Colonic mucosa (tissue), 4 donors: ENCODE measurements at regions not wholly inside any gene's neighbourhood (a gene's known extent, or its start where the extent isn't known, plus 50 kb on each side); places are given as distances from the start of the nearest gene placed in this dataset.

Experiments
- DNase-seq: peaks from one replicate; pipeline ENCODE4 v3.0.0-alpha.2; 2020
- H3K27ac ChIP-seq: fragments of 200-600 bp; one replicate; pipeline ENCODE4 v1.8.0; 2021
- H3K27me3 ChIP-seq: fragments of 200-600 bp; one replicate; pipeline ENCODE4 v1.8.0; 2021
- H3K36me3 ChIP-seq: fragments of 200-600 bp; one replicate; pipeline ENCODE4 v1.8.0; 2021
- H3K4me1 ChIP-seq: fragments of 200-600 bp; one replicate; pipeline ENCODE4 v1.8.0; 2021; ENCODE audit warnings: mild to moderate bottlenecking
- H3K4me3 ChIP-seq: fragments of 200-600 bp; one replicate; pipeline ENCODE4 v1.8.0; 2021
- H3K9ac ChIP-seq, 2 donors: one replicate each; pipeline ENCODE4 v1.7.0; 2013; ENCODE audit warnings: control low read depth in 2 of 2, low read depth in 2 of 2, low read length in 2 of 2
- H3K9me3 ChIP-seq: fragments of 200-600 bp; one replicate; pipeline ENCODE4 v1.8.0; 2021
- intact Hi-C: fragments of 100-400 bp; cut with DNase I; formaldehyde crosslinking; loops from one replicate; pipeline ENCODE4 v1.14.1; 2022
- TF ChIP-seq, protein P1 (sequence below): fragments of 200-600 bp; IDR thresholded peaks from one replicate; pipeline ENCODE4 v1.8.0; 2022; ENCODE audit warnings: antibody characterized with exemption, mild to moderate bottlenecking
- donor health status: healthy.
- donor health status: DM: no; HTN: no; CAD: no.
- donor health status: DM: no; HTN: no; CAD: no.

DNA sequence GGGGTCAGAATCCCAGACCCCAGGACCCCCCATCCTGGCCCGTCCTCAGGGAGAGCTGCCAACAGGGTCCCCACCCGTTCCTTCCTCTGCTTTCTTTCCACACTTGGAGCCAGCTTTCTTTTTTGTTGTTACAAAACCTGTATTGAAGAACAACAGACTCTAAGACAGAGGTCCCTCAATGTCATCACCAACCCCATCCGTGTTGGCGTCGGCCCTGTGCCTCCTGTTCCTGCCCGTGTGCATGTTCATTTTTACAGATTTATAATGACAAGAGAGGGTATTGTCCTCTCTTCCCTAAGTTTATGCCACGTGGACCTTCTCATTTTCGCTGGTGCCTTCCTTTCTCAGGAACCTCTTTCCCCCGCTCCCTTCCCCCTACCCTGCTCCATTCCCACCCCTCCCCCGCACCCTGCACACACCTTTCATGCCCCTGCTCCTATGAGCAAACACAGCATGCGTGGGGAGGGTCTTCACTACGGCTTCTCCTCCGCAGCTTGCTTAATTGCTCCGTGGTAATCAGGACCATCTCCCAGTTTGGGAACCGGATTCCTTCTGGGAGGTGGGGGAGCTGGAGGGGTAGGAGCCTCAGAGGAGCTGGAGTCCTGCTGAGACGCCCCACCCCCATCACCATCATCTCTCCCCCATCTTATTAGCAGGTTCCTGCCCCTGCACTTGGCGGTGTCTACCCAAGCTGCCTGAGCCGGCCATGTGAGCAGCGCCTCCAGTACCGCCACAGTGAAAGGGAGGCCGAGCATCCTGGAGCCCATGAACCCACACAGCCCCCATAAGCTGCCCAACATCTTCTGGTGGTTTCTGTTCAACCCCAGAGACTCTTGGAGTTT, 88.0 kb upstream of the INSIG1 start:
- DNase-seq: no peak
- TF ChIP-seq, protein P1, sequence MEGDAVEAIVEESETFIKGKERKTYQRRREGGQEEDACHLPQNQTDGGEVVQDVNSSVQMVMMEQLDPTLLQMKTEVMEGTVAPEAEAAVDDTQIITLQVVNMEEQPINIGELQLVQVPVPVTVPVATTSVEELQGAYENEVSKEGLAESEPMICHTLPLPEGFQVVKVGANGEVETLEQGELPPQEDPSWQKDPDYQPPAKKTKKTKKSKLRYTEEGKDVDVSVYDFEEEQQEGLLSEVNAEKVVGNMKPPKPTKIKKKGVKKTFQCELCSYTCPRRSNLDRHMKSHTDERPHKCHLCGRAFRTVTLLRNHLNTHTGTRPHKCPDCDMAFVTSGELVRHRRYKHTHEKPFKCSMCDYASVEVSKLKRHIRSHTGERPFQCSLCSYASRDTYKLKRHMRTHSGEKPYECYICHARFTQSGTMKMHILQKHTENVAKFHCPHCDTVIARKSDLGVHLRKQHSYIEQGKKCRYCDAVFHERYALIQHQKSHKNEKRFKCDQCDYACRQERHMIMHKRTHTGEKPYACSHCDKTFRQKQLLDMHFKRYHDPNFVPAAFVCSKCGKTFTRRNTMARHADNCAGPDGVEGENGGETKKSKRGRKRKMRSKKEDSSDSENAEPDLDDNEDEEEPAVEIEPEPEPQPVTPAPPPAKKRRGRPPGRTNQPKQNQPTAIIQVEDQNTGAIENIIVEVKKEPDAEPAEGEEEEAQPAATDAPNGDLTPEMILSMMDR: no peak
- Histone ChIP-seq H3K9me3 (no peaks in the 10 kb centered on the region), H3K27me3 (peaks cover 2% of the 10 kb centered on the region), H3K4me3 (no peak overlapping the region), H3K36me3 (no peaks in the 10 kb centered on the region), H3K9ac (no peak overlapping the region), H3K4me1 (no peaks in the 10 kb centered on the region), H3K27ac (no peak overlapping the region)
- intact Hi-C loops: no loop called here

DNA sequence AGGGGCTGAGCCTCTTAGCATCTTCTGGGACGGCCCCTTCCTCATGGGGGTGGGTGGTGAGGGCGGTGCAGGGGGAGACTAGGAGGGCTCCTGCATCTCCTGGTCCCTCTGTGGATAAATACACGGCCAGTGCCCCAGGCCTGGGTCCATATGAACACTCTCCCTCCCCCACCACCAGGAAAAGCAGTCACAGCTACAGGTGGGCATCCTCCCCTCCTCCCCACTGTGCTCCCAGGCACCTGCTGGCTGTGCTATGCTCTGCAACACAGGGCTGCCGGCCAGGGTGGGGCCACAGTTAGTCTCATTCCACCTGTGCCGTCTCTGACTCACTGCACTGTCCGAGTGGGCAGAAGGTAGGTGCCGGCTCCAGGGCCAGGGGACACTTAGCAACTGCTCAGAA, 87.3 kb upstream of the INSIG1 start:
- TF ChIP-seq, protein P1: no peak
- DNase-seq: no peak

DNA sequence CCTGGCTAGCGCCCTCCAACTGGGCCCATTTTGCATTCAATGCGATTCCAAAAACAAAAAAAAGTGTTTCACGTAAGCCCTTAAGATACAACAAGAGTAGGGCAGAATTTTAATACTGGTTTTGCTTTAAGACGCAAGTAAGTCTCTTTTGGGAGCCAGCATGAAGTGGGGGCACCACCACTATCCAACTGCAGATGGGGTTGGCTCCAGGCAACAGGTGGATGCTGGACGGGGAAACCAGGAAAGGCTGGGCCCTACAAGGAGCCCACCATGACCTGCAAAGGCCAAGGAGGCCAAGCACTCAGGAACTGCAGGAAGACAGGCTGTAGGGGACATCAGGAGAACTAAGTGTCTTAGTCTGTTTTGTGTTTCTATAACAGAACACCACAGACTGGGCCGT, 86.5 kb upstream of the INSIG1 start:
- Histone ChIP-seq H3K4me3 (no peak overlapping the region), H3K27me3 (peaks cover 14% of the 10 kb centered on the region), H3K36me3 (no peaks in the 10 kb centered on the region), H3K4me1 (no peaks in the 10 kb centered on the region), H3K9ac (no peak overlapping the region), H3K9me3 (no peaks in the 10 kb centered on the region), H3K27ac (no peak overlapping the region)
- TF ChIP-seq, protein P1: no peak
- intact Hi-C loops: no loop called here
- DNase-seq: no peak

More for the DNA sequence above, 87.3 kb upstream of the INSIG1 start:
- H3K27ac ChIP-seq: no peak overlapping the region
- H3K4me3 ChIP-seq: no peak overlapping the region
- H3K36me3 ChIP-seq: no peaks in the 10 kb centered on the region
- no peak overlapping the region for H3K9ac ChIP-seq
- intact Hi-C loops: no loop called here
- H3K9me3 ChIP-seq: no peaks in the 10 kb centered on the region
- no peaks in the 10 kb centered on the region for H3K4me1 ChIP-seq
- peaks cover 8% of the 10 kb centered on the region for H3K27me3 ChIP-seq

DNA sequence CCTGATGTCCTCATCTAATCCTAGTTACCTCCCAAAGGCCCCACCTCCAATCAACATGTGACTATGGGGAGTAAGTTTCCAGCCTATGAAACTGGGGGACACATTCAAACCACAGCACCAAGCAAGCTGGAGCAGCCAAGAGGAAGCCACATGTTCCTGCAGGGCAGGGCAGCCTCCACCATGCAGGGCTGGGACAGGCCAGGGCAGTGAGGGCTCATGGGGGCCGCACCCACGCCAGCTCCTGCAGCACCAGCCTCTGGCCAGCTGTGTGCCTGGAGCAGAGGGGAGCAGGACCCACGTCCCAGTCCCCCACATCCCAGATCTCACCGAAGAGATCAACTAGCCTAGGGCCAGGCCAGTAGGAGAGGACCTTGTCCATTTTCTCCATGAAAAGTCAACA, 85.9 kb upstream of the INSIG1 start:
- H3K27me3 ChIP-seq: peaks cover 14% of the 10 kb centered on the region
- TF ChIP-seq, protein P1: no peak
- no peaks in the 10 kb centered on the region for H3K4me1 ChIP-seq
- no peaks in the 10 kb centered on the region for H3K36me3 ChIP-seq
- no peak overlapping the region for H3K27ac ChIP-seq
- no peak for DNase-seq
- no peak overlapping the region for H3K4me3 ChIP-seq
- no peaks in the 10 kb centered on the region for H3K9me3 ChIP-seq
- intact Hi-C loops: no loop called here
- H3K9ac ChIP-seq: no peak overlapping the region

DNA sequence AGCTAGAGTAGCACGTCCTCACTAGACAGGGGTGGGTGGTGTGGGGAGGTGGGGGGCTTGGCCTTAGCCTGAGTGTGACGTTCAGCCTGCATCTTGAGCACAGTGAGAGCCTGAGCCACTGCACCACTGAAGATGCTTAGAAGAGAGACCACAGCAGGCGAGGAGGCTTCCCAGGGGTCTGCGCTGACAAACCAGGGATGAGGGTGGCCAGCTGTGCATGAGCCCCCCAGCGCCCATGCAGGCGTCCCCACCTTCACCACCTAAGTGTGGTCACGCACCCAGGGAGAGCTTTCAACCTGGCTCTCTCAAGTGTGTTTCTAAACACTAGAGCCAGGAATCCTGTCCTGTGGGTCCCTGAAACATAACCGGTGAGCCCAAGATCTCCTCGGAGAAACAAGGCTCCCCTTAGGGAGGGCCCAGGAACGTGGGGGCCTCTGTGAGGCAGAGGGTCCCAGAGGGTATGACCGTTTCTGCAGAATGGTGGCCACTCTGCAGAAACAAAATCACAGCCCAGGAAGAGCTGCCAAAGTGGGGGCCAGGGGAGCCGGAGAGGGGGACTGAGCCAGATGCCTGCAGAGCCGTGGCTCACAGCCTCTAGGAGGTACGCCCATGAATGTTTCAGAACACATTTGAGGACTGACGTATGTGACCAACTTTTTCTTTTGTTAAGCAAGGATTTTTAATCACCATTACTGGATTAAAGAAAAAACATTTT, 85.2 kb upstream of the INSIG1 start:
- no peaks in the 10 kb centered on the region for H3K9me3 ChIP-seq
- H3K4me1 ChIP-seq: no peaks in the 10 kb centered on the region
- no peak for DNase-seq
- intact Hi-C loops: no loop called here
- H3K9ac ChIP-seq: no peak overlapping the region
- no peaks in the 10 kb centered on the region for H3K36me3 ChIP-seq
- TF ChIP-seq, protein P1: no peak
- peaks cover 14% of the 10 kb centered on the region for H3K27me3 ChIP-seq
- no peak overlapping the region for H3K4me3 ChIP-seq
- no peak overlapping the region for H3K27ac ChIP-seq
